ENCODE measurements at regions not wholly inside any gene's neighbourhood (a gene's known extent, or its start where the extent isn't known, plus 50 kb on each side); places are given as distances from the start of the nearest gene placed in this dataset.

DNA sequence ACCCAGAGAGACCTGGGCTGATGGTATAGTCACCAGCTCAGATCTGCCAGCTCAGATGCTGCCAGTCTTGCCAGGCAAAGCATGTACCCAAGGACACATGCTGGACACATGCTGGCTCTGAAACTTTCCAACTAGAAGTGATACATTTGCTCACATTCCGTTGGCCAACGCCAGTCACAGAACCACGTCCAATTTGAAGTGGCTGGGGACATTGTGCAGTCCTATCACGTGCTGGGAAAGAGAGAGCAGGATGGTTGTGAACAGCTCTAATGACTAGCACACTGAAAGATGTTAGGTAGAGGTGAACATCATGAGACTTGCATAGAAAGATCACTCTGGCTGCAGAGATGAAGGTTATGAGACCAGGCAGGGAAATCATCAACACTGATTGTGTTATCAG is 308.5 kb upstream of the ROPN1 start:
- intact Hi-C loops (cut with DNase I; ENCODE audit: low total_unique reads): no loop called here
- TF ChIP-seq POLR2A (IDR thresholded peaks at IDR 0.05) (no peak), POLR2AphosphoS5 (IDR thresholded peaks at IDR 0.05) (no peak), CTCF (IDR thresholded peaks at IDR 0.05) (no peak)
- no peaks in the 10 kb centered on the region for H3K4me1 ChIP-seq
- H3K4me3 ChIP-seq: no peak overlapping the region
- no peaks in the 10 kb centered on the region for H3K27me3 ChIP-seq
- no peaks in the 10 kb centered on the region for H3K36me3 ChIP-seq
- no peak for DNase-seq (ENCODE audit: low spot score in 2 of 2)
- H3K9me3 ChIP-seq: no peaks in the 10 kb centered on the region
- H3K27ac ChIP-seq: no peak overlapping the region

- no peak for TF ChIP-seq CTCF (IDR thresholded peaks at IDR 0.05)
- TF ChIP-seq POLR2A (IDR thresholded peaks at IDR 0.05): no peak
- no peak for TF ChIP-seq POLR2AphosphoS5 (IDR thresholded peaks at IDR 0.05)
- intact Hi-C loops (cut with DNase I; ENCODE audit: low total_unique reads): no loop called here
- Histone ChIP-seq H3K27ac (no peak overlapping the region), H3K4me1 (no peaks in the 10 kb centered on the region), H3K4me3 (no peak overlapping the region), H3K9me3 (peaks cover 0 to 12% of the 10 kb centered on the region in 2 donors), H3K27me3 (no peaks in the 10 kb centered on the region), H3K36me3 (no peaks in the 10 kb centered on the region)
- DNase-seq (ENCODE audit: low spot score in 2 of 2): no peak
These were observed 311.5 kb upstream of the ROPN1 start for GRCh38 chr3:124303305-124303910.

- intact Hi-C loops (cut with DNase I; ENCODE audit: low total_unique reads): no loop called here
- H3K4me3 ChIP-seq: no peak overlapping the region
- H3K27ac ChIP-seq: no peak overlapping the region
- H3K4me1 ChIP-seq: no peaks in the 10 kb centered on the region
- no peak for DNase-seq (ENCODE audit: low spot score in 2 of 2)
- H3K36me3 ChIP-seq: no peaks in the 10 kb centered on the region
- no peaks in the 10 kb centered on the region for H3K27me3 ChIP-seq
- TF ChIP-seq CTCF (IDR thresholded peaks at IDR 0.05) (no peak), POLR2AphosphoS5 (IDR thresholded peaks at IDR 0.05) (no peak), POLR2A (IDR thresholded peaks at IDR 0.05) (no peak)
- H3K9me3 ChIP-seq: peaks cover 0 to 12% of the 10 kb centered on the region in 2 donors
These were observed 314.7 kb upstream of the ROPN1 start for GRCh38 chr3:124306665-124307064.

DNA sequence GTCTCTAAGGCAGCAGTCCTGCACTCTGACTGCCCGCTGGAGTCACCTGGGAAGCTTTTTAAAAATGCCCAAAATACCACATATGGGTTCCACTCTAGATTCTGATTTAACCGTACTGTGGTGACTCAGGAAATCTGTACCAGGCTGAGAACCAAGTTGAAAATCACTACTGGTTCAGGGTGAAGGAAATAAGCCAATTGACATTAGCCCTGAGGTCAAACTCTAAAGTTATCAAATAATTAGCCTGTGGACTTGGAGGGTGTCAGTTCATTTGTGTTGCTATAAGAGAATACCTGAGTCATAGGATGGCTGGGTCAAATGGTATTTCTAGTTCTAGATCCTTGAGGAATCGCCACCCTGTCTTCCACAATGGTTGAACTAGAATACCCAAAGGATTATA is 321.7 kb upstream of the ROPN1 start:
- Histone ChIP-seq H3K27me3 (no peaks in the 10 kb centered on the region), H3K9me3 (no peaks in the 10 kb centered on the region), H3K27ac (no peak overlapping the region), H3K36me3 (no peaks in the 10 kb centered on the region), H3K4me1 (no peaks in the 10 kb centered on the region), H3K4me3 (no peak overlapping the region)
- intact Hi-C loops (cut with DNase I; ENCODE audit: low total_unique reads): no loop called here
- DNase-seq (ENCODE audit: low spot score in 2 of 2): no peak
- no peak for TF ChIP-seq CTCF (IDR thresholded peaks at IDR 0.05)
- no peak for TF ChIP-seq POLR2AphosphoS5 (IDR thresholded peaks at IDR 0.05)
- no peak for TF ChIP-seq POLR2A (IDR thresholded peaks at IDR 0.05)

DNA sequence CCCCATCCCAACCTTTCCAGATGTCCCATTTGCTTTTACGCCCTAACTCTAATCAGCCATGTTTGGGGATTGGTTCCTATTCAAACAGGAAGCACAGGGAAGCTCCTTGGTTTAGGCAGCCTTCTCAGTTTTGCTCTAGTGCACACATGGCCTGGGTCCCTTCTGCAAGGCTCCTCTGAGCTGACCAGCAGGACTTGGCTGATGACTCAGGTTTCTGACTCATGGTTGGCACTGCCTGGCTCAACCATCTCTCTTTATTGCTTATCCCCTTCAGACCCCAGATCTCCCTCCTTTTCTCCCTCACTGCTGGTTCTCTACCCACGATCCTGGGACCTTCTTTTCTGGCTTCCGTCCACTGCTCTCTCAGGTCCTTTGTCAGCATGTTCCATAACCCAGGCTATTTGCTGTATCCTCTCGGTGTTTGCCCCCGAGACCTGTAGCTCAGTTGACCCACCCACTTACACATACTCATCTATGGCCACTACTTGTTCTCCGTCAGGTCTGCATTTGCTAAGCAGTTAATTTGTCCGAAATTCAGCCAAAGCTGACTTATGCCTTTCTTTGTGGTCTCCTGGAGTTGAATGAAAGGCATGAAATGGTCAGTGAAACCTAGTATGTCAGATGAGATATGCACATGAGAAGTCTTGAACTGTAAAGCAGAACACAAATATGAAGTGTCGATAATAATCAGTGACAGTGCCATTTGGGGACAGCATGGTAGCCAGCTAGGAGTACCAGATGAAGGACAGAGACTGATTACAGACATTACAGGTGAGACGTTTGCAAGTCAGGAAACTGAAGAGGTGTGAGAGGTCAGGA is 323.5 kb upstream of the ROPN1 start:
- TF ChIP-seq CTCF (IDR thresholded peaks at IDR 0.05) (no peak), POLR2A (IDR thresholded peaks at IDR 0.05) (no peak), POLR2AphosphoS5 (IDR thresholded peaks at IDR 0.05) (no peak)
- no peak overlapping the region for H3K27ac ChIP-seq
- intact Hi-C loops (cut with DNase I; ENCODE audit: low total_unique reads): no loop called here
- H3K36me3 ChIP-seq: no peaks in the 10 kb centered on the region
- no peak overlapping the region for H3K4me3 ChIP-seq
- no peaks in the 10 kb centered on the region for H3K9me3 ChIP-seq
- H3K27me3 ChIP-seq: no peaks in the 10 kb centered on the region
- DNase-seq (ENCODE audit: low spot score in 2 of 2): no peak
- H3K4me1 ChIP-seq: no peaks in the 10 kb centered on the region
